ENCODE measurements at regions not wholly inside any gene's neighbourhood (a gene's known extent, or its start where the extent isn't known, plus 50 kb on each side); places are given as distances from the start of the nearest gene placed in this dataset.

DNA sequence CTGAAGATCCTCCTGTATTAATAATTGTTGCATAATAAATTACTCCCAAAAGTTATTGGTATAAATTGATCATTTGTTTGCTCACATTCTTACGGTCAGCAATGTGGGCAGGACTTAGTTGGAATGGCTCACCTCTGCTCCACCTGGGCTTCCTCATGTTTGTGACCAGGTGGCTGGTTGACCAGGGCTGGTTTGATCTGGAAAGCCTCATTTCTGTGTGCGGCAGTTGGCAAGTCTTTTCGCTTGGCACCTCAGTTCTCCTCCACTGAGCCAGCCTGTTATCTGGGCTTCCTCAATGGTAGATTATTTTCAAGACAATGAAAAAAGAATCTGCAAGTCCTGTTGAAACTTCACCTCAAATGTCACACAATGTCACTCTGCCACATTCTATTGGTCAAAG is 301.1 kb downstream of the TBL1XR1 start:
- TF ChIP-seq, protein P1, sequence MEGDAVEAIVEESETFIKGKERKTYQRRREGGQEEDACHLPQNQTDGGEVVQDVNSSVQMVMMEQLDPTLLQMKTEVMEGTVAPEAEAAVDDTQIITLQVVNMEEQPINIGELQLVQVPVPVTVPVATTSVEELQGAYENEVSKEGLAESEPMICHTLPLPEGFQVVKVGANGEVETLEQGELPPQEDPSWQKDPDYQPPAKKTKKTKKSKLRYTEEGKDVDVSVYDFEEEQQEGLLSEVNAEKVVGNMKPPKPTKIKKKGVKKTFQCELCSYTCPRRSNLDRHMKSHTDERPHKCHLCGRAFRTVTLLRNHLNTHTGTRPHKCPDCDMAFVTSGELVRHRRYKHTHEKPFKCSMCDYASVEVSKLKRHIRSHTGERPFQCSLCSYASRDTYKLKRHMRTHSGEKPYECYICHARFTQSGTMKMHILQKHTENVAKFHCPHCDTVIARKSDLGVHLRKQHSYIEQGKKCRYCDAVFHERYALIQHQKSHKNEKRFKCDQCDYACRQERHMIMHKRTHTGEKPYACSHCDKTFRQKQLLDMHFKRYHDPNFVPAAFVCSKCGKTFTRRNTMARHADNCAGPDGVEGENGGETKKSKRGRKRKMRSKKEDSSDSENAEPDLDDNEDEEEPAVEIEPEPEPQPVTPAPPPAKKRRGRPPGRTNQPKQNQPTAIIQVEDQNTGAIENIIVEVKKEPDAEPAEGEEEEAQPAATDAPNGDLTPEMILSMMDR (IDR thresholded peaks at IDR 0.05; ENCODE audit: unreplicated experiment): no peak
- Mint-ChIP-seq H3K27ac (ENCODE audit: low read depth, unreplicated experiment) (no peak overlapping the region), H3K9me3 (ENCODE audit: unreplicated experiment) (peaks cover 14% of the 10 kb centered on the region), H3K27me3 (ENCODE audit: insufficient read depth, unreplicated experiment) (peaks cover 11% of the 10 kb centered on the region), H3K4me3 (ENCODE audit: unreplicated experiment) (no peak overlapping the region), H3K4me1 (ENCODE audit: insufficient read depth, unreplicated experiment) (no peaks in the 10 kb centered on the region), H3K36me3 (ENCODE audit: insufficient read depth, unreplicated experiment) (no peaks in the 10 kb centered on the region)
- no peak for DNase-seq (ENCODE audit: unreplicated experiment)
- intact Hi-C loops (cut with micrococcal nuclease): no loop called here
- ChIA-PET POLR2A (no interaction called here), CTCF (no interaction called here)
- BruUV-seq (replicated peaks): no TSS peak

DNA sequence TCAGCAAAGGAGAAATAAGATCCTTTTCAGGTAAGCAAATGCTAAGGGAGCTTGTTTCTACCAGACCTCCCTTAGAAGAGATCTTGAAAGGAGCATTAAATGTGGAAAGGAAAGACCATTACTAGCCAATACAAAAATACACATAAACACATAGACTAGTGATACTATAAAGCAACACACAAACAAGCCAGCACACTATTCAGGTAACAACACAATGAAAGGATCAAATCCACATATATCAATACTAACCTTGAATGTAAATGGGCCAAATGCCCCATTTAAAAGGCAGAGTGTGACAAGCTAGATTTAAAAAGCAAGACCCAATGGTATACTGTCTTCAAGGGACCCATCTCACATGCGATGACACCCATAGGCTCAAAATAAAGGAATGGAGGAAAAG is 317.6 kb downstream of the TBL1XR1 start:
- ChIA-PET CTCF (interaction anchor here (0.6 kb wide), 1 partner anchor 308 kb away, joined by 3 read pairs; no protein-coding TSS in a partner anchor), POLR2A (no interaction called here)
- Mint-ChIP-seq H3K36me3 (ENCODE audit: insufficient read depth, unreplicated experiment) (no peaks in the 10 kb centered on the region), H3K4me3 (ENCODE audit: unreplicated experiment) (no peak overlapping the region), H3K27me3 (ENCODE audit: insufficient read depth, unreplicated experiment) (no peaks in the 10 kb centered on the region), H3K27ac (ENCODE audit: low read depth, unreplicated experiment) (no peak overlapping the region), H3K9me3 (ENCODE audit: unreplicated experiment) (peaks cover 16% of the 10 kb centered on the region), H3K4me1 (ENCODE audit: insufficient read depth, unreplicated experiment) (no peaks in the 10 kb centered on the region)
- intact Hi-C loops (cut with micrococcal nuclease): no loop called here
- DNase-seq (ENCODE audit: unreplicated experiment): no peak
- TF ChIP-seq, protein P1 (IDR thresholded peaks at IDR 0.05; ENCODE audit: unreplicated experiment): no peak
- no TSS peak for BruUV-seq (replicated peaks)

GRCh38 chr3:176873261-176873660 is 324.0 kb downstream of the TBL1XR1 start:
- no peaks in the 10 kb centered on the region for H3K36me3 Mint-ChIP-seq (ENCODE audit: insufficient read depth, unreplicated experiment)
- TF ChIP-seq, protein P1 (IDR thresholded peaks at IDR 0.05; ENCODE audit: unreplicated experiment): no peak
- no peaks in the 10 kb centered on the region for H3K27me3 Mint-ChIP-seq (ENCODE audit: insufficient read depth, unreplicated experiment)
- BruUV-seq (replicated peaks): no TSS peak
- no peak overlapping the region for H3K27ac Mint-ChIP-seq (ENCODE audit: low read depth, unreplicated experiment)
- ChIA-PET CTCF (interaction anchor here (0.5 to 3.1 kb wide), 20 partner anchors 9 to 1512 kb away, joined by 3 to 34 read pairs (median 4); no protein-coding TSS in a partner anchor), POLR2A (no interaction called here)
- DNase-seq (ENCODE audit: unreplicated experiment): no peak
- peaks cover 14% of the 10 kb centered on the region for H3K4me1 Mint-ChIP-seq (ENCODE audit: insufficient read depth, unreplicated experiment)
- no peak overlapping the region for H3K4me3 Mint-ChIP-seq (ENCODE audit: unreplicated experiment)
- H3K9me3 Mint-ChIP-seq (ENCODE audit: unreplicated experiment): peaks cover 5% of the 10 kb centered on the region
- intact Hi-C loops (cut with micrococcal nuclease): no loop called here

DNA sequence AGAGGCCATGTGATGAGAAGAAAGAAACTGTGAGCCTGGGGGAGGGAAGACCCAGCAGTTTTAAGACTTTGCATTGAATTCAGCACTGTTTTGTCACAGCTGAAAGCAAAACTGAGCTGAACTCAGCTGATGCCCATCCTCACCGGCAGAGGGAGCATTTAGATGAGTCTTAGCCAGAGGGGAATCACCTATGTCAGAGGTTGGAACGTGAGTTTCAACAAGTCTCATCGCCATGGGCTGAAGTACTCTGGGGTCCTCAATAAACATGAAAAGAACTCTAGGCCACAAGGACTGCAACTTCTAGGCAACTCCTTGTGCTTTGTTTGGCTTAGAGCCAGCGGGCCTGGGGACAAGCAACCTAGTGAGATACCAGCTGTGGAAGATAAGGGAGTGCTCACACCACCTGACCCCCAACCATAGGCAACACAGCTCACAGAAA is 324.5 kb downstream of the TBL1XR1 start:
- CTCF ChIA-PET: interaction anchor here (0.5 to 3.1 kb wide), 25 partner anchors 10 to 1512 kb away, joined by 3 to 34 read pairs (median 4); no protein-coding TSS in a partner anchor
- BruUV-seq (replicated peaks): no TSS peak
- TF ChIP-seq, protein P1 (IDR thresholded peaks at IDR 0.05; ENCODE audit: unreplicated experiment): peak; percentile 64
- POLR2A ChIA-PET: no interaction called here
- intact Hi-C loops (cut with micrococcal nuclease): loop anchor here (1.0 kb wide), 1 partner anchor 67 kb away; no protein-coding TSS in a partner anchor
- DNase-seq (ENCODE audit: unreplicated experiment): peak; percentile 70
- H3K4me3 Mint-ChIP-seq (ENCODE audit: unreplicated experiment): no peak overlapping the region
- H3K27ac Mint-ChIP-seq (ENCODE audit: low read depth, unreplicated experiment): peak overlapping the region; percentile 16
- H3K27me3 Mint-ChIP-seq (ENCODE audit: insufficient read depth, unreplicated experiment): no peaks in the 10 kb centered on the region
- H3K4me1 Mint-ChIP-seq (ENCODE audit: insufficient read depth, unreplicated experiment): peaks cover 18% of the 10 kb centered on the region
- H3K9me3 Mint-ChIP-seq (ENCODE audit: unreplicated experiment): peaks cover 6% of the 10 kb centered on the region
- no peaks in the 10 kb centered on the region for H3K36me3 Mint-ChIP-seq (ENCODE audit: insufficient read depth, unreplicated experiment)

Data from MCF 10A (cell line).